Muscle of back (tissue), 3 donors: ENCODE measurements at regions not wholly inside any gene's neighbourhood (a gene's known extent, or its start where the extent isn't known, plus 50 kb on each side); places are given as distances from the start of the nearest gene placed in this dataset.
"Not testable (repeated sequence)": the region's sequence is repeated elsewhere in the genome, so short reads cannot be mapped to it uniquely, and the experiment has no call there.

Experiments used
- DNase-seq, 3 donors: peaks; one replicate each; pipeline versions ENCODE4 v3.0.0 to v3.0.0-alpha.2; 2013

- DNase-seq: not testable (repeated sequence)
These were observed 51.5 kb upstream of the MUC20 start for GRCh38 chr3:195669310-195669709.

GRCh38 chr3:195668131-195668766 lies 52.5 kb upstream of the MUC20 start:
- not testable (repeated sequence) for DNase-seq

DNA sequence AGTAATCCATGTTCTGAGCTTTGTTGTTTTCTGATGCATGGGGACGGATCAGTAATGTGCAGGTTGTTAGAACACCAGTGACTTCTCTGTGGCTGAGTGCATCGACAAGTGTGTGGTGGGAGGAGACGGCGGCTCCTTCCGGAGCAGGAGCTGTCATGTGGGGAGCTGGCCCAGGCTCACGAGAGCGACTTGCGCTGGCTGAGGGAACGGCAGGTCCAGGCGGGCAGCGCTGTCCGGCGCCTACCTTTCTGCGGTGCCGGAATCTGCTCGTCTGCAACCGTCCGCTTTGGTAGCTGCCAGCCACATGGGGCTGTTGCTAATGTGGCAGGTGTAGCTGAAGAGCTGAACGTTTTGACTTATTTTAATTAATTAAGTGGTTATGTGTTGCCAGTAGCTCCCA lies 55.5 kb upstream of the MUC20 start:
- not testable (repeated sequence) for DNase-seq

GRCh38 chr3:195664131-195664530 lies 56.6 kb upstream of the MUC20 start:
- DNase-seq: not testable (repeated sequence)

DNA sequence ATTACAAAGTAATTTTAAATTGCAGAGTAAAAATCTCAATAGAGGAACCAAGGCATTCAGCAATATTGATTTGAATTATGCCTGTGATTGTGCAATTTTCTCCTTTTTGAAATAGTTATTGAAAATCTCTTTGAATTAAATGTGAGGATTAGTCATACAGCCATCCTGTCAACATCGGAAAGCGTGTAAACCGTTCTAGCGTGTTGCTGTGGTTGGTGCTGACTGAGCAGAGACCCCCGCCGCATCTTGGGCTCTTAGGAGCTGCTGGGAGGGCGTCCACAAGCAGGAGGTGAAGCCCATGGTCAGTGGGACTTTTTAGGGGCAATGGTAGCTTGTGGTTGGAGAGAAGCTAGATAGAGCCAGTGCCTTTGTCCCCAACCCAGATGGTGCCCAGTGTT lies 61.6 kb upstream of the MUC20 start:
- not testable (repeated sequence) for DNase-seq

- DNase-seq: not testable (repeated sequence)
These were observed 62.2 kb upstream of the MUC20 start for GRCh38 chr3:195658381-195659135.

DNA sequence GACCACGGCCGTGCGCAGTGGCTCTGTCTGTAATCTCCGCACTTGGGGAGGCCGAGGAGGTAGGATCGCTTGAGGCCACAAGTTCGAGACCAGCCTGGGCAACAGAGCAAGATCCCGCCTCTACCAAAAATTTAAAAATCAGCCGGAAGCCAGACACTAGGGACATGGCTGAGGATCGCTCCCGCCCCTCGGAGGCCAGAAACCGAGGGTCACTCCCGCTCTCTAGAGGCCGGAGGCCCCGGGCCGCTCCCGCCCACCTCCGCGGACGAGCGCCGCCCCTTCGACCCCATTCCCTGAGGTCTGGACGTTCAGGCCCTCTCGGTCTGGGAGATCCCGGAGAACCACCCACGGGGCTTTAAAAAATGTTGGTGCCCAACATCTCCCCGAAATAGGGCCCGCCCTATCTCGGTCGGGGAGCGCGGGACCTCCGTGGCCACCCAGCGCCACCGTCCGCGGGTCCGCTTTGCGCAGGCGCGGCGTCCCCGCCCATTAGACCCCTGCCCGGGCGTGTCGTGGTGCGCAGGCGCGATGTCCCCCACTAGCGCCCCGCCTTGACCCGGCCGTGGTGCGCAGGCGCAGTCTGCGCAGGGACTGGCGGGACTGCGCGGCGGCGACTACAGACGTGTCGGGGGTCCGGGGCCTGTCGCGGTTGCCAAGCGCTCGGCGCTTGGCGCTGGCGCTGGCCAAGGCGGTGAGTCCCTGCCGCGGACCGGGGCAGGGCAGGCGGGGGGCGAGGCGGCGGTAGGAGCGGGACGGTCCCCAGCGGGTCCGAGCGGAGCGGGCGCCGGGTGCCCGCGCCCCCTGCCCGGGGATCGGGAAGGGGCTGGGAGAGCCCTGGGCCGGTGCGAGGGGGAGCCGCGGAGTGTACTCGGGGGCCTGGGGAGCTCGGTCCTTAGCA lies 63.1 kb upstream of the MUC20 start:
- peak; percentile 71 to 95 (median 84) for DNase-seq

DNA sequence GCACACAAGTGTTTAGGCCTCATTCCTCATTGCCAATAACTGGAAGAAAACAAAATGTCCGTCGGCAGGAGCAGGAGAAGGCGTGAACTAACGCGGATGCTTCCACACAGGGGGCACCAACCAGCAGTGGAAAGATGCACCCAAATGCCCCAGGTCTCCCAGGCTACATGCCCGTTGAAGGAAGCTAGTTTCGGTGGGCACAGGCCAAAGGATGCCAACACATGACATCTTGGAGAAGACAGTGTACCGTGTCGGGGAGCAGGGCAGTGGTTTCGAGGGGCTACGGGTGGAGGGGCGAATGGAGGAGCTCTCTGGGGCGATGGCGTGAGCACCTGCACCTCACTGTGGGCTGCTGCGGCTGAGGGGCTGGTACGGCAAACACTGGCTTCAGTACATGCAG lies 64.7 kb upstream of the MUC20 start:
- not testable (repeated sequence) for DNase-seq

- DNase-seq: not testable (repeated sequence)
These were observed 66.0 kb upstream of the MUC20 start for GRCh38 chr3:195654746-195655145.

- DNase-seq: not testable (repeated sequence)
These were observed 66.6 kb upstream of the MUC20 start for GRCh38 chr3:195654138-195654537.

DNA sequence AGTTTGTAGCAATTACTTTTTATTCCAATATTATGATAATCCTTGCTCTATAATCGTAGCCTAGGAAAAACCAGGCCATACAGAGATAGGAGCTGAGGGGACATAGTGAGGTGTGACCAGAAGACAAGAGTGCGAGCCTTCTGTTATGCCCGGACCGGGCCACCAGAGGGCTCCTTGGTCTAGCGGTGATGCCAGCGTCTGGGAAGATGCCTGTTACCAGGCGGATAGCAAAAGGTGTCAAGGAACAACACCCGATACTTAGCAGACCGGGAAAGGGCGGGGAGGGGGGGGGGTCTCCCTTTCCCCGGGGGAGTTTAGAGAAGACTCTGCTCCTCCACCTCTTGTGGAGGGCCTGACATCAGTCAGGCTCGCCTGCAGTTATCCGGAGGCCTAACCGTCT lies 67.1 kb upstream of the MUC20 start:
- DNase-seq: peak in 2 of 3 donors; percentile 4 to 30

- not testable (repeated sequence) for DNase-seq
These were observed 64.4 kb upstream of the APOD start for GRCh38 chr3:195647912-195648702.

DNA sequence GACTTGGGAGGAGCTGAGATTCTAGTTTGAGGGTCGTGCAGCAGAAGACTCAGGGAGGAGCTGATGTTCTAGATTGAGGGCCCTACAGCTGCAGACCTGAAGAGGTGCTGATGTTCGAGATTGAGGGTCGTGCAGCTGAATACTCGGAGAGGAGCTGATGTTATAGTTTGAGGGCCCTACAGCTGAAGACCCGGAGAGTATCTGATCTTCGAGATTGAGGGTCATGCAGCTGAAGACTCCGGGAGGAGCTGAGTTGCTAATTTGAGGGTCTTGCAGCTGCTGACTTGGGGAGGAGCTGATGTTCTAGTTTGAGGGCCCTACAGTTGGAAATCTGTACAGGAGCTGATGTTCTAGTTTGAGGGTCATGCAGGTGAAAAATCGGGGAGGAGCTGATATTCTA lies 62.1 kb upstream of the APOD start:
- not testable (repeated sequence) for DNase-seq

DNA sequence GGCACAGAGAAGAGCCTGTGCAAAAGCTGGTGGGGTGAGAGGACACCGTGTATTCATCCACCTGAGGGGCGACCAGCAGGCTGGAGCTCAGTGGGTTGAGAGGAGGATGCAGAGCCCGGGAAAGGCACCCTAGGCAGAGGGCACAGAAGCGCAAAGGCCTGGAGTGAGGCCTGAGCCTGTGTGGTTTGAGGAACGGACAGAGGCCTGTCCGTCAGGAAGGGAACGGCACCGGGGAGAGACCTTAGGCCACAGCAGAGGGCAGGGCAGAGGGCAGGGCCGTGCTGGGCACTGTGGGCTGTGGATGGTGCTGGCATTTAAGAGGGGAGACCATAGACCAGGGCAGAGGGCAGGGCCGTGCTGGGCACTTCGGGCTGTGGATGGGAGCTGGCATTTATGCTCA lies 59.5 kb upstream of the APOD start:
- not testable (repeated sequence) for DNase-seq

- DNase-seq: not testable (repeated sequence)
These were observed 58.6 kb upstream of the APOD start for GRCh38 chr3:195642311-195642710.

GRCh38 chr3:195638456-195638855 lies 54.7 kb upstream of the APOD start:
- DNase-seq: not testable (repeated sequence)

DNA sequence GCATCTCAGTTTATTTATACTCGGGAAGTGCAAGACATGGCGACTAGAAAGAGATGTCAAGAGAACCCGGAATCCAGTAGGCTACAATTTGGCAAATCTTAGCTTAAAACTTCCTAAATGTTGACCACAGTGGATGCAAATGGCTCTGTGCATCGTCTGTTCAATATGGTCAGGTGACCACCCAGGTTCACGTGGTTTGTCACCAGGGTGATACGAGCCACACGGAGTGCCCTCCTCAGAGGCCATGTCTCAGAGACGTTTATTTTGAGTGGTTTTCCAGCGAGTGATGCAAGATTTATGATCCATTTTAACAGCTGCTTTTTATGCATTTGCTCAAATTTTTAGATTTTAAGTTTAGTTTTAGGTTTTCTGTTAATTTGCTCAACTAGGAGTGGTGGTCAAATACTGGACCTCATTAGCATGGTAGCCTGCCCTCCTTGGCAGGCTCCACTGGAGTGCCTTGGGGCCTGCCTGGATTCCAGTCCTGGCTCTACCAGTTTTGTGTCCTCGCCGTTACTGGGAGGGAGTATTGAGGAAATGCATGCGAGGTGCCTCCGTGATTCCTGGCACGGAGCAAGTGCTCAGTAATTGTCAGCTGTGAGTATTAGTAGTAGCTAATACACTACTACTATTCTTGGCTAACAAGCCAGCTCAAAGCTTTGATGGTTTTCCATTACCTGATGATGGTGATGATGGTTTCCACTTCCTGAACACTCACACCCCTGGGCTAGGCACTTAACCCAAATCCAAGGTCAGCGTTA lies 53.9 kb upstream of the APOD start:
- not testable (repeated sequence) for DNase-seq

DNA sequence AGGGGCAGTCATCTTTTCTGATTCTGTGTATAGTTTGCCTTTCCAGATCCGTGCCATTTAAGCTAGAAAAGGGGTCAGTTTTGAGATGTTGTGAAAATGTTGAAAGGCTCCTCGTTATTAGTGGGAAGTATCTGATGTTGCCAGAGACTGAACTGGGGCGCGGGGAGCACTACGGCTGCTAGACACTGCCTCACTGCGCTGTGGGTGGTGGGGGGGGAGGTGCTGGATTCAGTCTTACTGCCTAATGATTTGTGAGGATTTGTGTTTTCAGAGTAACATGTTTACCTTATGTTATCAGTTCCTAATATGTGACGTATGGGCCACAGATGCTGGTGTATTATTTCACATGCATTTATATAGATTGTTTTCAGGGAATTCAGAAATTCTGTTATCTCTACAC lies 53.3 kb upstream of the APOD start:
- DNase-seq: not testable (repeated sequence)

DNA sequence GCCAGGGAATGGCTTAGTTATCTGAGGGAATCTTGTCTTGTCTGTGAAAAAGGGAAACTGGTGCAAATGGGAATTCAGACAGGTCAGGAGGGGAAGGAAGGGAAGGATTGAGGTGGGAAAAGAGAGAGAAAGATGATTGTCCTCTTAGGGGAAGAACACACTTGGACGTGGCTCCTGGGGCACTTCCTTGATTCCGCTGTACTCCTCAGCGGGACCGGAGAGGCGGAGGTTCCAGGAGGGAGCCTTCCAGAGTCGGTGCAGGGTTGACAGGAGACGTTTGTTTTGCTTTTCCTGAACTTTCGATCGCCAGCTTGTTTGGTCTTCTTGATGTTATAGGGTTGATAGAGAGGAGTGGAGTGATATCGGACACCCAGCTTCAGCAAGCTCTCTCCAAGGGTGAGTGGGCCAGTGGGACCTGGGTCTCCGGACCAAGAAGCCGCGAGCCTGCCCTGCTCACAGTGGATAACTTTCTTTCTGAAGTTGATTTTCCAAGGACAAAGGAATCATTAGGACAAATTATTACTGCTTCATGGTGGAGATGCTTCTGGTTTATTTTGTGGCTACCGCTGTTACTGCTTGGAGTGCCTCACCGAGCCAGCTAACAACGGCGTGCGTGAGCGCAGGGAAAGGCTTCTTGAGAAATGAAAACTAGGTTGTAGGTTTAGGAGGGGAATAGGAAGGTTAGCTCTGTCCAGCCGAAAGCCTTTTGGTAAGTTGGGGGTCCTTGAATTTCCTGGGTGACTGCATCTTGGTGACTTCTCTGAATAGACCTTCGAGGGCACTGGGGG lies 52.4 kb upstream of the APOD start:
- peak in 2 of 3 donors; percentile 8 to 26 for DNase-seq
